ENCODE measurements at regions not wholly inside any gene's neighbourhood (a gene's known extent, or its start where the extent isn't known, plus 50 kb on each side); places are given as distances from the start of the nearest gene placed in this dataset.

DNA sequence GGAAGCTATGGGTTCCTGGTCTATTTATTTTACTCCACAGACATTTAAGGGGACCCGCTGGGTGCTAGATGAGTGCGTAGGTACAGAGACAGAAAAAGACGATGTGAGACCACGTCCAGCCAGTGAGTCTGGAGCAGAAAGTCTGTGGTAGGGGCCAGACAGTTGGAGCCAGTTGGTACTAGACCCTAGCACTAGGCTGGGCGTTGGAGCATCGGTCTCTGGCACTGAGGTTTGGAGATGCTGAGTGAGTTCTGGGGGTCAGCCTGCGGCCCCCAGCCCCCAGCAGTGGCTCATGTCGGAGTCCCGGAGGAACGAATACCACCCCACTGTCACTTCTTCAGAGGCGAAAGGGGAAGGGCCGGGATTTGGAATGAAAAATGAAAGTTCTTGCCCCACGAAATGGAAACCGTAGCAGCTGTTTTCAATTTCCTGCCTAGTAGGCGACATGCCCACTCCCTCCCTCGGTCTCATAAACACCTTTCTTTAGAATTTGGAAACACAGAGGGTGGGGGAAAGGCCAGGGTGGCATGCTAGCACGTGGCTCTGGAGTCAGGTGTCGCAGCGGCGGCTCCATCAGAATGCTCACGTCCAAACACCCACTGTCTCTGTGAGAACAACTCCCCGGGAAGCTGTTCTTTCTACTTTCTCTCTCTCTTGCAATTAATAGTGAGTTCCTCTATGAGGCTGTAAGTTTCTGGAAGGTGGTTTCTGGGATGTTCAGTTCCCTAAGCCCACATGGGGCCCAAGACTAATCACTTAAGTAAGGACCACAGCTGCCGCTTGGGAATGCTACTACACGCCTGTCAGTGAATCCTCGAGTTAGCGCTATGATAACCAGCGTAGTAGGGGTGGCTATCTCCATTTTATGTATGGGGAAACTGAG is 96.8 kb downstream of the IRF8 start:
- TF ChIP-seq, protein P1, sequence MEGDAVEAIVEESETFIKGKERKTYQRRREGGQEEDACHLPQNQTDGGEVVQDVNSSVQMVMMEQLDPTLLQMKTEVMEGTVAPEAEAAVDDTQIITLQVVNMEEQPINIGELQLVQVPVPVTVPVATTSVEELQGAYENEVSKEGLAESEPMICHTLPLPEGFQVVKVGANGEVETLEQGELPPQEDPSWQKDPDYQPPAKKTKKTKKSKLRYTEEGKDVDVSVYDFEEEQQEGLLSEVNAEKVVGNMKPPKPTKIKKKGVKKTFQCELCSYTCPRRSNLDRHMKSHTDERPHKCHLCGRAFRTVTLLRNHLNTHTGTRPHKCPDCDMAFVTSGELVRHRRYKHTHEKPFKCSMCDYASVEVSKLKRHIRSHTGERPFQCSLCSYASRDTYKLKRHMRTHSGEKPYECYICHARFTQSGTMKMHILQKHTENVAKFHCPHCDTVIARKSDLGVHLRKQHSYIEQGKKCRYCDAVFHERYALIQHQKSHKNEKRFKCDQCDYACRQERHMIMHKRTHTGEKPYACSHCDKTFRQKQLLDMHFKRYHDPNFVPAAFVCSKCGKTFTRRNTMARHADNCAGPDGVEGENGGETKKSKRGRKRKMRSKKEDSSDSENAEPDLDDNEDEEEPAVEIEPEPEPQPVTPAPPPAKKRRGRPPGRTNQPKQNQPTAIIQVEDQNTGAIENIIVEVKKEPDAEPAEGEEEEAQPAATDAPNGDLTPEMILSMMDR (IDR thresholded peaks at IDR 0.05): no peak
- TF ChIP-seq POLR2A (IDR thresholded peaks at IDR 0.05) (no peak), EP300 (IDR thresholded peaks at IDR 0.05) (no peak), POLR2AphosphoS5 (IDR thresholded peaks at IDR 0.05) (no peak)
